DND-41 (cell line): ENCODE measurements at regions not wholly inside any gene's neighbourhood (a gene's known extent, or its start where the extent isn't known, plus 50 kb on each side); places are given as distances from the start of the nearest gene placed in this dataset.

ENCODE experiments used
- CTCF ChIP-seq: IDR thresholded peaks from 2 replicates; pipeline ENCODE4 v1.5.1; 2012; ENCODE audit warnings: borderline replicate concordance, low read length, moderate library complexity, mild to moderate bottlenecking; ENCODE audit not compliant: poor library complexity, severe bottlenecking; ENCODE audit errors: extremely low read depth
- EZH2 ChIP-seq: IDR thresholded peaks from 3 replicates; pipeline ENCODE4 v1.6.1; 2012; ENCODE audit warnings: borderline replicate concordance, low read depth, mild to moderate bottlenecking, moderate library complexity, low read length, inconsistent platforms; ENCODE audit not compliant: severe bottlenecking

GRCh38 chr5:174167080-174167910, 121.8 kb downstream of the NSG2 start:
- no peak for TF ChIP-seq CTCF
- no peak for TF ChIP-seq EZH2
